ENCODE measurements at regions not wholly inside any gene's neighbourhood (a gene's known extent, or its start where the extent isn't known, plus 50 kb on each side); places are given as distances from the start of the nearest gene placed in this dataset.

- intact Hi-C loops (cut with micrococcal nuclease), result no loop called here
- Histone ChIP-seq H3K9me3 (ENCODE audit: control insufficient read depth, insufficient read depth, low read length) (no peaks in the 10 kb centered on the region), H3K4me1 (ENCODE audit: control insufficient read depth, insufficient read depth, low read length) (no peaks in the 10 kb centered on the region), H3K27me3 (ENCODE audit: control insufficient read depth, insufficient read depth, low read length) (no peaks in the 10 kb centered on the region), H3K27ac (ENCODE audit: low read length) (no peak overlapping the region), H3K36me3 (ENCODE audit: control insufficient read depth, insufficient read depth, low read length) (no peaks in the 10 kb centered on the region), H3K4me3 (ENCODE audit: low read length) (no peak overlapping the region)
- no peak overlapping the region for H3K27ac Mint-ChIP-seq
- H3K36me3 Mint-ChIP-seq, result no peaks in the 10 kb centered on the region
- ATAC-seq (no peak), DNase-seq (no peak)
- no peak overlapping the region for H3K4me3 Mint-ChIP-seq
- no peaks in the 10 kb centered on the region for H3K4me1 Mint-ChIP-seq
- no peaks in the 10 kb centered on the region for H3K9me3 Mint-ChIP-seq
- peaks cover 0 to 6% of the 10 kb centered on the region in 2 donors for H3K27me3 Mint-ChIP-seq (ENCODE audit: low read depth in 2 of 2)
- TF ChIP-seq, protein P1, sequence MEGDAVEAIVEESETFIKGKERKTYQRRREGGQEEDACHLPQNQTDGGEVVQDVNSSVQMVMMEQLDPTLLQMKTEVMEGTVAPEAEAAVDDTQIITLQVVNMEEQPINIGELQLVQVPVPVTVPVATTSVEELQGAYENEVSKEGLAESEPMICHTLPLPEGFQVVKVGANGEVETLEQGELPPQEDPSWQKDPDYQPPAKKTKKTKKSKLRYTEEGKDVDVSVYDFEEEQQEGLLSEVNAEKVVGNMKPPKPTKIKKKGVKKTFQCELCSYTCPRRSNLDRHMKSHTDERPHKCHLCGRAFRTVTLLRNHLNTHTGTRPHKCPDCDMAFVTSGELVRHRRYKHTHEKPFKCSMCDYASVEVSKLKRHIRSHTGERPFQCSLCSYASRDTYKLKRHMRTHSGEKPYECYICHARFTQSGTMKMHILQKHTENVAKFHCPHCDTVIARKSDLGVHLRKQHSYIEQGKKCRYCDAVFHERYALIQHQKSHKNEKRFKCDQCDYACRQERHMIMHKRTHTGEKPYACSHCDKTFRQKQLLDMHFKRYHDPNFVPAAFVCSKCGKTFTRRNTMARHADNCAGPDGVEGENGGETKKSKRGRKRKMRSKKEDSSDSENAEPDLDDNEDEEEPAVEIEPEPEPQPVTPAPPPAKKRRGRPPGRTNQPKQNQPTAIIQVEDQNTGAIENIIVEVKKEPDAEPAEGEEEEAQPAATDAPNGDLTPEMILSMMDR (IDR thresholded peaks at IDR 0.05), result no peak
Measured at GRCh38 chr3:5347486-5347885, 160.0 kb downstream of the EDEM1 start.

DNA sequence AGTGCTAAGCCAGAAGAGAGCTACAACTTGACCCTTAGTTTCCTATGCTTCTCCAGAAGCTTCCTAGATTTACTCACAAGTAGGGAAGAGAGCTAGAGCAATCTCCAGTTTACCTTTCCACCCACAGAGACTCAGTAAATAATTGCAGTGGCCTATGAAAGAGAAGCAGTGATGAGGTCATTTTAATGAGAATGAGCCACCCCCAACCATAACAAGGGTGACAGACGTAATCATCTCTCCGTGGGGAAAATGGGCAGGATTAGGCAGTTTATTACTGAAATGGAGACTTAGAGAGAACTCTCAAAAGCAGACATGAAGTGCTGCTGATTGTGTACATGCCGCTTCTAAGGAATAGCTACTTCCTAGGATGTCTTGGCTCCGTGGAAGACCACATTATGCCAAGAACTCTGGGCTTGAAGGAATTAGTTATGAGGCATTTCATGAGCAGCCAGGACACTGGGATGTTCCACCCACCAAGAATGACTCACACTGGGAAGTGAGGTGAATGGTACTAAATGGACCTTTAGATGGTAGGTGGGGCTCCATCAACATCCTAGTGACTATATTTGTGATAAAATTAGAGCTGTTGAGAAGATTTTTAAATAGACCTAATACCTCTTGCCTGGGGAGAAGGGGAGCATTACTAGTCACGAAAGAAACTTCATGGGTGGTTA, 160.9 kb downstream of the EDEM1 start:
- Histone ChIP-seq H3K27me3 (ENCODE audit: control insufficient read depth, insufficient read depth, low read length) (no peaks in the 10 kb centered on the region), H3K27ac (ENCODE audit: low read length) (no peak overlapping the region), H3K36me3 (ENCODE audit: control insufficient read depth, insufficient read depth, low read length) (no peaks in the 10 kb centered on the region), H3K9me3 (ENCODE audit: control insufficient read depth, insufficient read depth, low read length) (no peaks in the 10 kb centered on the region), H3K4me3 (ENCODE audit: low read length) (no peak overlapping the region), H3K4me1 (ENCODE audit: control insufficient read depth, insufficient read depth, low read length) (no peaks in the 10 kb centered on the region)
- WGBS (ENCODE audit: insufficient coverage), result 92% methylated on average over 5 of the region's 5 CpGs
- intact Hi-C loops (cut with micrococcal nuclease), result no loop called here
- H3K4me1 Mint-ChIP-seq, result no peaks in the 10 kb centered on the region
- no peak for DNase-seq
- no peaks in the 10 kb centered on the region for H3K9me3 Mint-ChIP-seq
- peaks cover 0 to 6% of the 10 kb centered on the region in 2 donors for H3K27me3 Mint-ChIP-seq (ENCODE audit: low read depth in 2 of 2)
- ATAC-seq, result no peak
- no peaks in the 10 kb centered on the region for H3K36me3 Mint-ChIP-seq
- H3K27ac Mint-ChIP-seq, result no peak overlapping the region
- TF ChIP-seq, protein P1 (IDR thresholded peaks at IDR 0.05), result no peak
- no peak overlapping the region for H3K4me3 Mint-ChIP-seq

DNA sequence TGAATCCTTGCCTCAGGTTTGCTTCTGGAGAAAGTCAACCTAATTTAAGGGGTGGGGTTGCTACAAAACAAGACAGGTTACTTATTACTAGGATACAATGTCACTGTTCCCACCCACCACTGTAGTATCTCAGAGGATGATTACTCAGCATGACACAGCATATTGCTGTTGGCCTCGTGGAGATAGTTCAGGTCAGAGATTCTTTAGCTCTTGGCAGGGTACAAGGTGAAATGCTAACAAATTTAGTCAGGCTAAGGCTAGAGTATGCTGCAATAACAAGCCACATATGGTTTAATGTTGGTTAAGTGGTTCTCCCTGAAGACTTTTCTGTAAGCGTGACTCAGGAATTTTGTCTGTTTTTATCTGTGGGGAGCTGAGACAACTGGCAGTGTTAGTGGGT, 161.8 kb downstream of the EDEM1 start:
- Mint-ChIP-seq H3K9me3 (no peaks in the 10 kb centered on the region), H3K36me3 (no peaks in the 10 kb centered on the region), H3K4me1 (no peaks in the 10 kb centered on the region), H3K27ac (no peak overlapping the region), H3K4me3 (no peak overlapping the region), H3K27me3 (ENCODE audit: low read depth in 2 of 2) (peaks cover 0 to 6% of the 10 kb centered on the region in 2 donors)
- Histone ChIP-seq H3K27me3 (ENCODE audit: control insufficient read depth, insufficient read depth, low read length) (no peaks in the 10 kb centered on the region), H3K4me1 (ENCODE audit: control insufficient read depth, insufficient read depth, low read length) (no peaks in the 10 kb centered on the region), H3K4me3 (ENCODE audit: low read length) (no peak overlapping the region), H3K36me3 (ENCODE audit: control insufficient read depth, insufficient read depth, low read length) (no peaks in the 10 kb centered on the region), H3K9me3 (ENCODE audit: control insufficient read depth, insufficient read depth, low read length) (no peaks in the 10 kb centered on the region), H3K27ac (ENCODE audit: low read length) (no peak overlapping the region)
- no peak for ATAC-seq
- WGBS (ENCODE audit: insufficient coverage), result 53% methylated on average over 2 of the region's 2 CpGs
- TF ChIP-seq, protein P1 (IDR thresholded peaks at IDR 0.05), result no peak
- DNase-seq, result no peak
- intact Hi-C loops (cut with micrococcal nuclease), result no loop called here

- H3K36me3 Mint-ChIP-seq, result no peaks in the 10 kb centered on the region
Measured at GRCh38 chr3:5357089-5357488, 169.6 kb downstream of the EDEM1 start.

More at GRCh38 chr3:5357089-5357488, 169.6 kb downstream of the EDEM1 start:
- Histone ChIP-seq H3K9me3 (ENCODE audit: control insufficient read depth, insufficient read depth, low read length) (no peaks in the 10 kb centered on the region), H3K36me3 (ENCODE audit: control insufficient read depth, insufficient read depth, low read length) (no peaks in the 10 kb centered on the region), H3K4me1 (ENCODE audit: control insufficient read depth, insufficient read depth, low read length) (no peaks in the 10 kb centered on the region), H3K27ac (ENCODE audit: low read length) (no peak overlapping the region), H3K27me3 (ENCODE audit: control insufficient read depth, insufficient read depth, low read length) (no peaks in the 10 kb centered on the region), H3K4me3 (ENCODE audit: low read length) (no peak overlapping the region)
- H3K27me3 Mint-ChIP-seq (ENCODE audit: low read depth in 2 of 2), result no peaks in the 10 kb centered on the region
- H3K4me3 Mint-ChIP-seq, result no peak overlapping the region
- H3K9me3 Mint-ChIP-seq, result peaks cover 7 to 8% of the 10 kb centered on the region in 2 donors
- no peak overlapping the region for H3K27ac Mint-ChIP-seq
- 62% methylated on average over 1 of the region's 1 CpG for WGBS (ENCODE audit: insufficient coverage)
- ATAC-seq (no peak), DNase-seq (no peak)
- TF ChIP-seq, protein P1 (IDR thresholded peaks at IDR 0.05), result no peak
- no peaks in the 10 kb centered on the region for H3K4me1 Mint-ChIP-seq
- intact Hi-C loops (cut with micrococcal nuclease), result no loop called here

All from natural killer cell (primary cell).